ENCODE measurements at regions not wholly inside any gene's neighbourhood (a gene's known extent, or its start where the extent isn't known, plus 50 kb on each side); places are given as distances from the start of the nearest gene placed in this dataset.

DNA sequence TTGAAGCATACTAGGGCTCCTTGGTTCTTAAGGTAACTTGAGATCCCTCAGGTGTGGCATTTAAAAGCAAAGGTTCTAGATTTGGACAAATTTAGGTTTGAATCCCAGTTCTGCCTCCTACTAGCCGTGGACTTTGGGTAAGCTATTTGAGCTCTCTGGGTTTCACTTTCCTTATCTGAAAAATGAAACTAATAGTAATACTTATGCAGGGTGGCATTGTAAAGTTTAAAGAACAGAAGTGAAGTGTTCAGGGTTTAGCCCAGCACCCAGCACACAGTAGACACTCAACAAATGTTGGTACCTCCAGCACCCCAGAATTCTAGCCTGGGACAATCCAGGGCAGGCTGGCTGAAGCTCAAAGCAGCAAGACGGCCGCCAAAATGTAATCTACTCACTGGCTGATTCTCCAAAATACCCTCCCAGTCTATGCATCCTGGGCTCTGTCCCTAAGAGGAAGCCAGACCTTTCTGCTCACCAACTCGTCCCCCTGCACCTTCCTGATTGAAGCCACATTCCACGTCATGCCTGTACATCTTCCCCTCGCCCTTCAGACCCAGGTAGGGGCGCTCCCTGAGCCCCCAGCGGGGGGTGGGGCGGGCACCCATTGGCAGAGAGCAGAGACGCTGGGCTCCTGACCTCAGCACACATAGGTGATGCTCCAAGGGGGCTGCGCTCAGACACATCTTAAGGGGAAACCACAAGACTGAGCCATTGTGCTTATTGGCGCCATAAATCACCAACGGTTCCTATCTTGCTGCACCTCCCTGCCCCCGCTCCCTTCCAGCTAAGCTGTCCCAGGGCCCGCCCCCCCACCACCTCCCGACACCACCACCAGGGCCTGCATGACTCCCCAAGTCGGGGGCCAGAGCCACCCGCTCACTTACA lies 160.6 kb downstream of the BCOR start:
- no peak for TF ChIP-seq EZH2phosphoT487 (IDR thresholded peaks at IDR 0.05; ENCODE audit: low read depth)
- TF ChIP-seq, protein P1, sequence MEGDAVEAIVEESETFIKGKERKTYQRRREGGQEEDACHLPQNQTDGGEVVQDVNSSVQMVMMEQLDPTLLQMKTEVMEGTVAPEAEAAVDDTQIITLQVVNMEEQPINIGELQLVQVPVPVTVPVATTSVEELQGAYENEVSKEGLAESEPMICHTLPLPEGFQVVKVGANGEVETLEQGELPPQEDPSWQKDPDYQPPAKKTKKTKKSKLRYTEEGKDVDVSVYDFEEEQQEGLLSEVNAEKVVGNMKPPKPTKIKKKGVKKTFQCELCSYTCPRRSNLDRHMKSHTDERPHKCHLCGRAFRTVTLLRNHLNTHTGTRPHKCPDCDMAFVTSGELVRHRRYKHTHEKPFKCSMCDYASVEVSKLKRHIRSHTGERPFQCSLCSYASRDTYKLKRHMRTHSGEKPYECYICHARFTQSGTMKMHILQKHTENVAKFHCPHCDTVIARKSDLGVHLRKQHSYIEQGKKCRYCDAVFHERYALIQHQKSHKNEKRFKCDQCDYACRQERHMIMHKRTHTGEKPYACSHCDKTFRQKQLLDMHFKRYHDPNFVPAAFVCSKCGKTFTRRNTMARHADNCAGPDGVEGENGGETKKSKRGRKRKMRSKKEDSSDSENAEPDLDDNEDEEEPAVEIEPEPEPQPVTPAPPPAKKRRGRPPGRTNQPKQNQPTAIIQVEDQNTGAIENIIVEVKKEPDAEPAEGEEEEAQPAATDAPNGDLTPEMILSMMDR (IDR thresholded peaks at IDR 0.05; ENCODE audit: low read depth, low read length): no peak

Data from OCI-LY3 (cell line).